ENCODE measurements at regions not wholly inside any gene's neighbourhood (a gene's known extent, or its start where the extent isn't known, plus 50 kb on each side); places are given as distances from the start of the nearest gene placed in this dataset.

DNA sequence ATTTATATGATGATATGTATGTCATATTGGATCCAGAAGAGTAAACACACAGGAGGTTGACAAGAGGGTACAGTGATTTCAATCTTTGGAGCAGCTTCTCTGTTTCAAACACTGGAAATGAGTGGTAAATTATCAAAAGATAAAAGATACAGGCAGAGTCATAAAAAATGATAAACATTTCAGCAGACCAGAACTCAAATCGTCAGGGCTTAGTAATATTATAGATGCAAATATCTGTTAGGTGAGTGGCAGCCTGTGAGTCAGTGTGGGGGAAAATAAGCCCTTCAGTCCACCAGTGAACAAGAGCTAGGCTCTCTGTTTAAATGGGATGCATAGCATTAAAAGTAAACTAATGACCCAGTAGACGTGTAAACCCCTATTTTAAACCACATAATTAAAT lies 1378.1 kb downstream of the EFNA5 start:
- Histone ChIP-seq H3K4me3 (replicated peaks in 1 of 2; ENCODE audit: low read depth in 1 of 2, low read length in 2 of 2) (no peak overlapping the region), H3K4me2 (ENCODE audit: low read length) (no peak overlapping the region), H4K20me1 (ENCODE audit: insufficient read depth) (no peaks in the 10 kb centered on the region), H3K9me3 (ENCODE audit: control insufficient read depth in 1 of 2, insufficient read depth in 1 of 2, low read depth in 1 of 2, low read length in 2 of 2) (no peaks in the 10 kb centered on the region), H3K27ac (ENCODE audit: low read depth, low read length) (no peak overlapping the region), H3K36me3 (ENCODE audit: control insufficient read depth in 1 of 2, insufficient read depth in 2 of 2, low read length in 2 of 2) (no peaks in the 10 kb centered on the region), H3K4me1 (ENCODE audit: control insufficient read depth in 1 of 2, insufficient read depth in 2 of 2, low read length in 2 of 2) (no peaks in the 10 kb centered on the region), H3K9me2 (ENCODE audit: insufficient read depth) (no peaks in the 10 kb centered on the region), H3K9ac (ENCODE audit: low read length) (no peak overlapping the region), H3K27me3 (ENCODE audit: insufficient read depth, low read length) (no peaks in the 10 kb centered on the region), H2AFZ (ENCODE audit: low read depth, low read length, poor library complexity, severe bottlenecking) (no peak overlapping the region), H3K79me2 (ENCODE audit: insufficient read depth, low read length) (no peaks in the 10 kb centered on the region)
- no TSS peak for BruUV-seq (replicated peaks)
- no peak for TF ChIP-seq JUND (IDR thresholded peaks at IDR 0.05)
- TF ChIP-seq, protein P1, sequence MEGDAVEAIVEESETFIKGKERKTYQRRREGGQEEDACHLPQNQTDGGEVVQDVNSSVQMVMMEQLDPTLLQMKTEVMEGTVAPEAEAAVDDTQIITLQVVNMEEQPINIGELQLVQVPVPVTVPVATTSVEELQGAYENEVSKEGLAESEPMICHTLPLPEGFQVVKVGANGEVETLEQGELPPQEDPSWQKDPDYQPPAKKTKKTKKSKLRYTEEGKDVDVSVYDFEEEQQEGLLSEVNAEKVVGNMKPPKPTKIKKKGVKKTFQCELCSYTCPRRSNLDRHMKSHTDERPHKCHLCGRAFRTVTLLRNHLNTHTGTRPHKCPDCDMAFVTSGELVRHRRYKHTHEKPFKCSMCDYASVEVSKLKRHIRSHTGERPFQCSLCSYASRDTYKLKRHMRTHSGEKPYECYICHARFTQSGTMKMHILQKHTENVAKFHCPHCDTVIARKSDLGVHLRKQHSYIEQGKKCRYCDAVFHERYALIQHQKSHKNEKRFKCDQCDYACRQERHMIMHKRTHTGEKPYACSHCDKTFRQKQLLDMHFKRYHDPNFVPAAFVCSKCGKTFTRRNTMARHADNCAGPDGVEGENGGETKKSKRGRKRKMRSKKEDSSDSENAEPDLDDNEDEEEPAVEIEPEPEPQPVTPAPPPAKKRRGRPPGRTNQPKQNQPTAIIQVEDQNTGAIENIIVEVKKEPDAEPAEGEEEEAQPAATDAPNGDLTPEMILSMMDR (IDR thresholded peaks at IDR 0.05 in 2 of 3, conservative IDR thresholded peaks at IDR 0.05 in 1 of 3; ENCODE audit: borderline replicate concordance in 1 of 3, insufficient read depth in 1 of 3, low read depth in 2 of 3, low read length in 2 of 3): no peak
- ChIA-PET RAD21 (ENCODE audit: low non-redundant PET in 1 of 2, low total read pairs in 2 of 2, uncharacterized antibody in 2 of 2, unreplicated experiment in 2 of 2) (no interaction called here), CTCF (no interaction called here), POLR2A (interaction anchor here (1.1 kb wide), 1 partner anchor 10 kb away, joined by 3 read pairs; no protein-coding TSS in a partner anchor)
- intact Hi-C loops (cut with micrococcal nuclease): no loop called here
- no peak for DNase-seq (ENCODE audit: low read depth, low spot score)
- no peak for ATAC-seq

DNA sequence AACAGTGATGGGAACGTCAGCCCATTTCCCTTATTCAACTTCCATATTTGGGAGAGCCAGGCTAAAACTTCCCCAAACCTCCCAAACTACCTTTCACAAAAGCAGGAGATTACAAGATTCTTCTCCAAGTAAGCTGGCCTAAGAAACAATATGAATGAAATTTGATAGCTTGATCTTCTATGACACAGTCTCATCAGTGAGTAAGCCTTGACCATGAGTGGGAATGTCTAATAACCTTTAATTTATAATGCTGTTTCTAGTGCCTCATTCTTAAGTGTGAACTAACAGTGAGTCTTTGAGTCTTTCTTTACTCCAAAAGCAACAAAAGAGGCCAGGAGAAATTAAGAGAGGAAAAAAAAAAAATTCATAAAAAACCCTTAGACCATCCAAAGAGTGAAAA lies 1379.9 kb downstream of the EFNA5 start:
- ChIA-PET CTCF (no interaction called here), RAD21 (ENCODE audit: low non-redundant PET in 1 of 2, low total read pairs in 2 of 2, uncharacterized antibody in 2 of 2, unreplicated experiment in 2 of 2) (no interaction called here), POLR2A (no interaction called here)
- no peaks in the 10 kb centered on the region for H3K27me3 ChIP-seq (ENCODE audit: insufficient read depth, low read length)
- no peaks in the 10 kb centered on the region for H3K4me1 ChIP-seq (ENCODE audit: control insufficient read depth in 1 of 2, insufficient read depth in 2 of 2, low read length in 2 of 2)
- TF ChIP-seq, protein P2, sequence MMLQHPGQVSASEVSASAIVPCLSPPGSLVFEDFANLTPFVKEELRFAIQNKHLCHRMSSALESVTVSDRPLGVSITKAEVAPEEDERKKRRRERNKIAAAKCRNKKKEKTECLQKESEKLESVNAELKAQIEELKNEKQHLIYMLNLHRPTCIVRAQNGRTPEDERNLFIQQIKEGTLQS (IDR thresholded peaks at IDR 0.05): no peak
- TF ChIP-seq RAD21 (IDR thresholded peaks at IDR 0.05; ENCODE audit: low read depth): no peak
- TF ChIP-seq ELF1 (IDR thresholded peaks at IDR 0.05; ENCODE audit: borderline replicate concordance, low read depth): no peak
- no peak for TF ChIP-seq SP1 (IDR thresholded peaks at IDR 0.05; ENCODE audit: low read depth)
- TF ChIP-seq, protein P1 (IDR thresholded peaks at IDR 0.05 in 2 of 3, conservative IDR thresholded peaks at IDR 0.05 in 1 of 3; ENCODE audit: borderline replicate concordance in 1 of 3, insufficient read depth in 1 of 3, low read depth in 2 of 3, low read length in 2 of 3): no peak
- TF ChIP-seq, protein P3, sequence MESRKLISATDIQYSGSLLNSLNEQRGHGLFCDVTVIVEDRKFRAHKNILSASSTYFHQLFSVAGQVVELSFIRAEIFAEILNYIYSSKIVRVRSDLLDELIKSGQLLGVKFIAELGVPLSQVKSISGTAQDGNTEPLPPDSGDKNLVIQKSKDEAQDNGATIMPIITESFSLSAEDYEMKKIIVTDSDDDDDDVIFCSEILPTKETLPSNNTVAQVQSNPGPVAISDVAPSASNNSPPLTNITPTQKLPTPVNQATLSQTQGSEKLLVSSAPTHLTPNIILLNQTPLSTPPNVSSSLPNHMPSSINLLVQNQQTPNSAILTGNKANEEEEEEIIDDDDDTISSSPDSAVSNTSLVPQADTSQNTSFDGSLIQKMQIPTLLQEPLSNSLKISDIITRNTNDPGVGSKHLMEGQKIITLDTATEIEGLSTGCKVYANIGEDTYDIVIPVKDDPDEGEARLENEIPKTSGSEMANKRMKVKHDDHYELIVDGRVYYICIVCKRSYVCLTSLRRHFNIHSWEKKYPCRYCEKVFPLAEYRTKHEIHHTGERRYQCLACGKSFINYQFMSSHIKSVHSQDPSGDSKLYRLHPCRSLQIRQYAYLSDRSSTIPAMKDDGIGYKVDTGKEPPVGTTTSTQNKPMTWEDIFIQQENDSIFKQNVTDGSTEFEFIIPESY (IDR thresholded peaks at IDR 0.05; ENCODE audit: extremely low read depth, insufficient replicate concordance, low read length): no peak
- no peak for TF ChIP-seq YY1 (IDR thresholded peaks at IDR 0.05; ENCODE audit: extremely low read depth, insufficient replicate concordance, low read depth, low read length)
- no peak for TF ChIP-seq ZFX (IDR thresholded peaks at IDR 0.05)
- TF ChIP-seq SRF (IDR thresholded peaks at IDR 0.05; ENCODE audit: low read depth): no peak
- no peak for TF ChIP-seq CBX3 (IDR thresholded peaks at IDR 0.05; ENCODE audit: low read depth)
- TF ChIP-seq EZH2phosphoT487 (IDR thresholded peaks at IDR 0.05; ENCODE audit: borderline replicate concordance): no peak
- no peak for TF ChIP-seq EZH2 (IDR thresholded peaks at IDR 0.05)
- no peak for TF ChIP-seq EGR1 (IDR thresholded peaks at IDR 0.05; ENCODE audit: low read depth)
- no peak for TF ChIP-seq FOSL1 (IDR thresholded peaks at IDR 0.05; ENCODE audit: low read depth)
- H4K20me1 ChIP-seq (ENCODE audit: insufficient read depth): no peaks in the 10 kb centered on the region
- DNase-seq (ENCODE audit: low read depth, low spot score): no peak
- H2AFZ ChIP-seq (ENCODE audit: low read depth, low read length, poor library complexity, severe bottlenecking): no peak overlapping the region
- no peak for ATAC-seq
- no peaks in the 10 kb centered on the region for H3K9me2 ChIP-seq (ENCODE audit: insufficient read depth)
- BruUV-seq (replicated peaks): no TSS peak
- no peaks in the 10 kb centered on the region for H3K9me3 ChIP-seq (ENCODE audit: control insufficient read depth in 1 of 2, insufficient read depth in 1 of 2, low read depth in 1 of 2, low read length in 2 of 2)
- H3K4me2 ChIP-seq (ENCODE audit: low read length): no peak overlapping the region
- H3K27ac ChIP-seq (ENCODE audit: low read depth, low read length): no peak overlapping the region
- no peak overlapping the region for H3K9ac ChIP-seq (ENCODE audit: low read length)
- H3K4me3 ChIP-seq (replicated peaks in 1 of 2; ENCODE audit: low read depth in 1 of 2, low read length in 2 of 2): no peak overlapping the region
- H3K79me2 ChIP-seq (ENCODE audit: insufficient read depth, low read length): no peaks in the 10 kb centered on the region
- no peaks in the 10 kb centered on the region for H3K36me3 ChIP-seq (ENCODE audit: control insufficient read depth in 1 of 2, insufficient read depth in 2 of 2, low read length in 2 of 2)
- intact Hi-C loops (cut with micrococcal nuclease): no loop called here

Measured in HCT116 (cell line).